ENCODE measurements at regions not wholly inside any gene's neighbourhood (a gene's known extent, or its start where the extent isn't known, plus 50 kb on each side); places are given as distances from the start of the nearest gene placed in this dataset.

DNA sequence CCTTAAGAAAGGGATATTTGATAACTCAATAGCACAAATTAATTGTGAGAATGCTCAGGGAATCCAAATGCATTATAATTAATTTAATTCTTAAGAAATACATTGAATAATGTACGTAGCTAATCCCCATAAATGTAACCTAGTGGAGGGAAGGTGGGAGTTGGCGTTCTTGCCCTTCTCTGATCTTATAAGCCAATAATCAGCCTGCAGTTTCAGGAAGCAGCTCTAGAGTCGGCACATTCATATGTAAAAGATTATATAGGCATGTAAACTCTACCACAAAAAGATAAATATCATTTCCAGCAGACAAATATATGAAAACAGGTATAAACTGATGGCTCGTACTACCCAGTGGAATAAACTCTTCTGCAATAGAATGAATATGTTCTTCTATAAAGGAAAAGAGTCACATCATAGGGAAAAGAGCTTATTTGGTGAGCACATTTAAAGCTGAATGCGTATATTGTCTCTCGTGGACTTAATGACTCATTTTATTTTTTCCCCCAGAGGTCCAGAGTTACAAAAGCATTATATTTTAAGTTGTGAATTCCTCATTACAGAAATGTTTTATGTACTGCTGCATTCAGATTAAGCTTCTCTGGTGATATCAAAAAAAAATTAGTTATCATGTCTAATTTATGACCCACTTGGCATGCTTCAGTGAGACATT is 112.2 kb downstream of the TFAP2A start:
- no TSS peak for BruUV-seq (replicated peaks)
- Histone ChIP-seq H2AFZ (ENCODE audit: low read depth, low read length) (no peak overlapping the region), H3K79me2 (ENCODE audit: control insufficient read depth, insufficient read depth, low read length) (no peaks in the 10 kb centered on the region), H3K27me3 (ENCODE audit: control insufficient read depth in 2 of 2, insufficient read depth in 2 of 2, low read length in 2 of 2) (no peaks in the 10 kb centered on the region), H3K4me1 (ENCODE audit: control insufficient read depth, extremely low read depth, insufficient read depth, low read length) (no peaks in the 10 kb centered on the region), H3K9me3 (replicated peaks; ENCODE audit: control insufficient read depth, insufficient read depth, low read length) (no peaks in the 10 kb centered on the region), H3K4me2 (ENCODE audit: insufficient read depth, low read length) (no peak overlapping the region), H3K36me3 (ENCODE audit: control insufficient read depth in 2 of 2, extremely low read depth in 1 of 2, insufficient read depth in 2 of 2, low read length in 2 of 2) (no peaks in the 10 kb centered on the region), H3K9ac (replicated peaks; ENCODE audit: extremely low read depth, insufficient read depth, low read length) (no peak overlapping the region), H4K20me1 (replicated peaks; ENCODE audit: control insufficient read depth, extremely low read depth, insufficient read depth, low read length) (no peaks in the 10 kb centered on the region), H3K9me1 (replicated peaks; ENCODE audit: control insufficient read depth, extremely low read depth, insufficient read depth, low read length) (no peaks in the 10 kb centered on the region), H3K27ac (ENCODE audit: insufficient read depth, low read depth, low read length) (no peak overlapping the region), H3K4me3 (replicated peaks in 1 of 3; ENCODE audit: insufficient read depth in 1 of 3, low read depth in 1 of 3, low read length in 3 of 3) (no peak overlapping the region)
- CTCF ChIA-PET, result interaction anchor here (1.0 kb wide), 1 partner anchor 127 kb away, joined by 3 read pairs; no protein-coding TSS in a partner anchor
- no peak for DNase-seq (ENCODE audit: low read depth, low spot score)
- POLR2A ChIA-PET, result no interaction called here
- TF ChIP-seq MYC (IDR thresholded peaks at IDR 0.05; ENCODE audit: low read depth, low read length) (no peak), GATA2 (IDR thresholded peaks at IDR 0.05; ENCODE audit: insufficient read depth, insufficient read length, low read depth, low read length) (no peak), FOS (IDR thresholded peaks at IDR 0.05; ENCODE audit: borderline replicate concordance, insufficient read depth, low read length) (no peak), POLR2A (IDR thresholded peaks at IDR 0.05; ENCODE audit: low read depth, low read length) (no peak), EZH2 (IDR thresholded peaks at IDR 0.05; ENCODE audit: borderline replicate concordance, low read depth, low read length, severe bottlenecking) (no peak), POLR2AphosphoS5 (IDR thresholded peaks at IDR 0.05; ENCODE audit: insufficient read depth, low read depth, low read length) (no peak), JUN (IDR thresholded peaks at IDR 0.05; ENCODE audit: borderline replicate concordance, insufficient read depth, insufficient read length, low read depth) (no peak)
- TF ChIP-seq, protein P1, sequence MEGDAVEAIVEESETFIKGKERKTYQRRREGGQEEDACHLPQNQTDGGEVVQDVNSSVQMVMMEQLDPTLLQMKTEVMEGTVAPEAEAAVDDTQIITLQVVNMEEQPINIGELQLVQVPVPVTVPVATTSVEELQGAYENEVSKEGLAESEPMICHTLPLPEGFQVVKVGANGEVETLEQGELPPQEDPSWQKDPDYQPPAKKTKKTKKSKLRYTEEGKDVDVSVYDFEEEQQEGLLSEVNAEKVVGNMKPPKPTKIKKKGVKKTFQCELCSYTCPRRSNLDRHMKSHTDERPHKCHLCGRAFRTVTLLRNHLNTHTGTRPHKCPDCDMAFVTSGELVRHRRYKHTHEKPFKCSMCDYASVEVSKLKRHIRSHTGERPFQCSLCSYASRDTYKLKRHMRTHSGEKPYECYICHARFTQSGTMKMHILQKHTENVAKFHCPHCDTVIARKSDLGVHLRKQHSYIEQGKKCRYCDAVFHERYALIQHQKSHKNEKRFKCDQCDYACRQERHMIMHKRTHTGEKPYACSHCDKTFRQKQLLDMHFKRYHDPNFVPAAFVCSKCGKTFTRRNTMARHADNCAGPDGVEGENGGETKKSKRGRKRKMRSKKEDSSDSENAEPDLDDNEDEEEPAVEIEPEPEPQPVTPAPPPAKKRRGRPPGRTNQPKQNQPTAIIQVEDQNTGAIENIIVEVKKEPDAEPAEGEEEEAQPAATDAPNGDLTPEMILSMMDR (IDR thresholded peaks at IDR 0.05; ENCODE audit: extremely low read depth in 1 of 2, insufficient read depth in 1 of 2, low read depth in 1 of 2, low read length in 2 of 2), result no peak
- TF ChIP-seq, protein P2, sequence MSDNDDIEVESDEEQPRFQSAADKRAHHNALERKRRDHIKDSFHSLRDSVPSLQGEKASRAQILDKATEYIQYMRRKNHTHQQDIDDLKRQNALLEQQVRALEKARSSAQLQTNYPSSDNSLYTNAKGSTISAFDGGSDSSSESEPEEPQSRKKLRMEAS (IDR thresholded peaks at IDR 0.05; ENCODE audit: insufficient read depth, insufficient read length), result no peak
- intact Hi-C loops (cut with micrococcal nuclease), result no loop called here
- FAIRE-seq, result no peak
- dilution Hi-C loops (cut with MboI; ENCODE audit: extremely low pct_ligation_motif_present, low sequenced_read_pairs), result no loop called here
